Activated CD4-positive, alpha-beta T cell treated with anti-CD3 and anti-CD28 coated beads, Interleukin-2, amount 10 ng/mL, durations not matched to agents 7 days and 5 days (primary cell): ENCODE measurements at regions not wholly inside any gene's neighbourhood (a gene's known extent, or its start where the extent isn't known, plus 50 kb on each side); places are given as distances from the start of the nearest gene placed in this dataset.
"Not testable (repeated sequence)": the region's sequence is repeated elsewhere in the genome, so short reads cannot be mapped to it uniquely, and the experiment has no call there.

Source experiments
- CTCF ChIA-PET: fragments of 350-600 bp; sonication (Branson Sonifier 250); formaldehyde crosslinking; loops from one replicate; lab custom pipeline; 2021; ENCODE audit warnings: antibody characterized with exemption; lab: Charles Lee
- POLR2A ChIA-PET: fragments of 350-600 bp; sonication (Branson Sonifier 250); formaldehyde crosslinking; loops from one replicate; lab custom pipeline; 2021; ENCODE audit warnings: antibody characterized with exemption; lab: Charles Lee
- DNase-seq: peaks from one replicate; pipeline ENCODE4 v3.0.0-alpha.2; 2020
- H3K27ac Mint-ChIP-seq: one replicate; pipeline ENCODE4 v1.8.0; 2021; ENCODE audit warnings: mild to moderate bottlenecking, moderate library complexity, mixed read lengths
- H3K27me3 Mint-ChIP-seq: one replicate; pipeline ENCODE4 v1.8.0; 2021; ENCODE audit warnings: mixed read lengths
- H3K36me3 Mint-ChIP-seq: one replicate; pipeline ENCODE4 v1.8.0; 2021; ENCODE audit warnings: low read depth, mixed read lengths
- H3K4me1 Mint-ChIP-seq: one replicate; pipeline ENCODE4 v1.8.0; 2021; ENCODE audit warnings: mixed read lengths
- H3K4me3 Mint-ChIP-seq: one replicate; pipeline ENCODE4 v1.8.0; 2021; ENCODE audit warnings: mild to moderate bottlenecking, moderate library complexity, mixed read lengths
- H3K9me3 Mint-ChIP-seq: one replicate; pipeline ENCODE4 v1.8.0; 2021; ENCODE audit warnings: mixed read lengths

DNA sequence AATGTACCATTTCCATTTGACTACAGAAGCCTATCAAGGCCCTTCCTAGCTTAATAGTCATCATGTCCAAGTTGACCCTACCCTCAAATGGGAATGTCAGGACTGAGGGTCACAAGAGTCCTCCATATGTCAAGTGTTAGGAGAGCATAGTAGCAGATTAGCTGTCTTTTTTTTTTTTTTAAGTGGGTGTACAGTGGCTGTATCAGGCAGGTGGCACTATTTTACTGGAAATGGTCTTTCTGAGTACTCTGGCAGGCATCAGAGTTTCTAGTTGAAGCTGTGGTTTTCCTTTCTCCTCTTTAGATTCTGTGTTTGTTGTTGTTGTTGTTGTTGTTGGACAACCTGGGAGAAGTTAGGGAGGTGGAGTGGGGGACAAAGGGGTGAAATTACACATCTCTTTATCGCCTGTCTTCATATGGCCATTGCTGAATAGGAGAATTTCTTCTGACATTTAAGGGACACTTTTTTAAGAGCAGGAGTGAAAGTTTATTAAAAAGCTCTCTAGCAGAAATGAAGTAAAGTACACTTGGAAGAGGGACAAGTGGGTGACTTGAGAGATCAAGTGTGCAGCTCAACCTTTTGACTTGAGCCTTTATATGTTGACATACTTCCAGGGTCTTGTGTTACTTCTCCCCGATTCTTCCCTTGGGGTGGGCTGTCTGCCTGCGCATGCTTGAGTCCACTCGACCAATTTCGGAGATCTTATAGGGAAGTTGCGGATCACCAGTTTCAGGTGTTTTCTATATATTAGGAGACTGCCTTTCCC, 104.1 kb upstream of the FOXP2 start:
- no peak for DNase-seq
- H3K9me3 Mint-ChIP-seq, result no peaks in the 10 kb centered on the region
- no peak overlapping the region for H3K27ac Mint-ChIP-seq
- no peak overlapping the region for H3K4me3 Mint-ChIP-seq
- ChIA-PET POLR2A (no interaction called here), CTCF (no interaction called here)
- no peaks in the 10 kb centered on the region for H3K36me3 Mint-ChIP-seq
- H3K27me3 Mint-ChIP-seq, result no peaks in the 10 kb centered on the region
- no peaks in the 10 kb centered on the region for H3K4me1 Mint-ChIP-seq

DNA sequence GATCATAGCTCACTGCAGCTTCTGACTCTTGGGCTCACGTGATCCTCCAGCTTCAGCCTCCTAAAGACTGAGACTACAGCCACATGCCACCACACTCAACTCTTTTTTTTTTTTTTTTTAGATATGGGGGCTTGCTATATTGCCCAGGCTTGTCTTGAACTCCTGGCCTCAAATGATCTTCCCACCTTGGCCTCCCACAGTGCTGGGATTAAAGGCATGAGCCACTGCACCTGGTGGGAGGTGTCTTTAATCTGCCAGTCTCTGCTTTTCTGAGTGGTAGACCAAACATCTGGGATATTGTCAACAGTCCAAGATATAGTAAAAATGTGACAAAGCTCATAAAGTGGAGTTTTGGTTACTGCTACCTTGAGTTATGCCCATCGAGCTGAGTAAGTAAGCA, 104.9 kb upstream of the FOXP2 start:
- Mint-ChIP-seq H3K36me3 (no peaks in the 10 kb centered on the region), H3K27ac (no peak overlapping the region), H3K4me1 (no peaks in the 10 kb centered on the region), H3K27me3 (no peaks in the 10 kb centered on the region), H3K9me3 (no peaks in the 10 kb centered on the region), H3K4me3 (no peak overlapping the region)
- DNase-seq, result no peak
- ChIA-PET POLR2A (no interaction called here), CTCF (interaction anchor here (0.6 to 0.7 kb wide), 2 partner anchors 150 to 866 kb away, joined by 3 read pairs; no protein-coding TSS in a partner anchor)

GRCh38 chr7:114303301-114303700, 111.3 kb upstream of the FOXP2 start:
- no peak overlapping the region for H3K4me3 Mint-ChIP-seq
- H3K4me1 Mint-ChIP-seq, result no peaks in the 10 kb centered on the region
- H3K36me3 Mint-ChIP-seq, result no peaks in the 10 kb centered on the region
- no peak for DNase-seq
- no peaks in the 10 kb centered on the region for H3K9me3 Mint-ChIP-seq
- CTCF ChIA-PET, result no interaction called here
- H3K27me3 Mint-ChIP-seq, result no peaks in the 10 kb centered on the region
- no peak overlapping the region for H3K27ac Mint-ChIP-seq
- POLR2A ChIA-PET, result no interaction called here

DNA sequence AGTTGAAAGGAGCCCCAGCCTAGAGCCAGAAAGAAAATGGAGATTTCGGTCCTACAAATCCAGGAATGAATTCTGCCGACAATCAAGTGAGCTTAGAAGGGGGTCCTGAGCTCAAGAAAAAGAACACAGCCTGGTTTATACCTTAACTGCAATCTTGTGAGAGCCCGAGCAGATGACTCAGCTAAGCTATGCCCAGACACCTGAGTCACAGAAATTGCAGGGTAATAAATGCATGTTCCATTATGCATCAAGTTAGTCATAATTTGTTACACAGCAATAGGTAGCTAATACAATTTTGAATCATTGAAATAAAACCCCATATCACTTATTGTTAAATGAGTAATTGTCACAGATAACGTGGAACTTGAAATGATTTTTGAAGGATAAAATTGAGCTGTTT, 111.8 kb upstream of the FOXP2 start:
- ChIA-PET POLR2A (no interaction called here), CTCF (no interaction called here)
- H3K27me3 Mint-ChIP-seq, result no peaks in the 10 kb centered on the region
- DNase-seq, result no peak
- no peaks in the 10 kb centered on the region for H3K36me3 Mint-ChIP-seq
- H3K4me1 Mint-ChIP-seq, result no peaks in the 10 kb centered on the region
- no peaks in the 10 kb centered on the region for H3K9me3 Mint-ChIP-seq
- H3K27ac Mint-ChIP-seq, result no peak overlapping the region
- H3K4me3 Mint-ChIP-seq, result no peak overlapping the region

- ChIA-PET CTCF (interaction anchor here (0.6 kb wide), 1 partner anchor 303 kb away, joined by 3 read pairs; no protein-coding TSS in a partner anchor), POLR2A (no interaction called here)
- H3K36me3 Mint-ChIP-seq, result no peaks in the 10 kb centered on the region
- H3K27ac Mint-ChIP-seq, result no peak overlapping the region
- no peaks in the 10 kb centered on the region for H3K27me3 Mint-ChIP-seq
- H3K9me3 Mint-ChIP-seq, result no peaks in the 10 kb centered on the region
- no peaks in the 10 kb centered on the region for H3K4me1 Mint-ChIP-seq
- no peak overlapping the region for H3K4me3 Mint-ChIP-seq
- no peak for DNase-seq
Measured at GRCh38 chr7:114298011-114298410, 116.6 kb upstream of the FOXP2 start.

DNA sequence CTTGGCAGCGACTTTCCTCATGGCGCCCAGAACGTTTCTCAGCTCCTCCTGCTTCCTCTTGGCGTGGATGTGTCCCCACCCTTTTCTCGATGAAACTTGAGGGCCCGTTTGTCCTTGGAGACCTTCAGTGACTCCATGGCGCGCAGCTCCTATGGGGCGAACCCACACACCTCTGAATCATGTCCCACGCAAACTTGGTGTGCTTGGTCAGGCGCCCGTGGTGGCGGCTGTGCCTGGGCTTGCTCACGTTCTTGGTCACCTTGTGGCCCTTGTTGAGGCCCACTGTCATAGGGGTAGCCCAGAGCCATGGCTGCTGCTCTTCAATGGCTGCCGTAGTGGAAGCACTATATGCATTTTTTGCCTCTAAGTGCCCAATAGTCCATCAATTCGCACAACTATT, 117.5 kb upstream of the FOXP2 start:
- Mint-ChIP-seq H3K4me1 (no peaks in the 10 kb centered on the region), H3K9me3 (no peaks in the 10 kb centered on the region), H3K27ac (no peak overlapping the region), H3K4me3 (no peak overlapping the region), H3K36me3 (no peaks in the 10 kb centered on the region), H3K27me3 (no peaks in the 10 kb centered on the region)
- ChIA-PET CTCF (no interaction called here), POLR2A (no interaction called here)
- DNase-seq, result no peak

GRCh38 chr7:114295522-114295921, 119.1 kb upstream of the FOXP2 start:
- no peak overlapping the region for H3K4me3 Mint-ChIP-seq
- DNase-seq, result no peak
- no peaks in the 10 kb centered on the region for H3K27me3 Mint-ChIP-seq
- H3K9me3 Mint-ChIP-seq, result no peaks in the 10 kb centered on the region
- ChIA-PET POLR2A (no interaction called here), CTCF (no interaction called here)
- no peaks in the 10 kb centered on the region for H3K36me3 Mint-ChIP-seq
- no peaks in the 10 kb centered on the region for H3K4me1 Mint-ChIP-seq
- no peak overlapping the region for H3K27ac Mint-ChIP-seq

DNA sequence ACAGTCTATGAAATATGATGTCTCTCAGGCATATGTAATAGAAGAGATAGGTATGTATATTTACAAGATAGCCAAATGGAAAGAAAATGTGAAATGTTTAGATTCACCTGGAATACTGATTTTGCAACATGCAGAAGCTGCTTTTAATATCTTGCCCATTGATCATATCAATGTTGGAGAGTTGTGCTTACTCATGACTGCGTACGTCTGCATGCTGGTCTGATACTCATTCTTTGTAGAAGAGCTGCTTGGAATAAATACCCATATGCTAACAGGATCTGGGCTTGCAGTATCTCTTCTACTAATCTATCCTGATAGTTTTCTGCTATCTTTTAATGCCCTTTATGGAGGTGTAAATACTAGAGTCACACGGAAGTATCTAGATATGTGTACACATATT, 120.6 kb upstream of the FOXP2 start:
- H3K36me3 Mint-ChIP-seq, result no peaks in the 10 kb centered on the region
- DNase-seq, result no peak
- H3K4me3 Mint-ChIP-seq, result no peak overlapping the region
- no peak overlapping the region for H3K27ac Mint-ChIP-seq
- H3K9me3 Mint-ChIP-seq, result no peaks in the 10 kb centered on the region
- H3K4me1 Mint-ChIP-seq, result no peaks in the 10 kb centered on the region
- no peaks in the 10 kb centered on the region for H3K27me3 Mint-ChIP-seq
- CTCF ChIA-PET, result no interaction called here
- POLR2A ChIA-PET, result no interaction called here

GRCh38 chr7:114293289-114294012, 121.2 kb upstream of the FOXP2 start:
- no peaks in the 10 kb centered on the region for H3K36me3 Mint-ChIP-seq
- no peak overlapping the region for H3K27ac Mint-ChIP-seq
- DNase-seq, result no peak
- POLR2A ChIA-PET, result no interaction called here
- no peak overlapping the region for H3K4me3 Mint-ChIP-seq
- CTCF ChIA-PET, result no interaction called here
- no peaks in the 10 kb centered on the region for H3K27me3 Mint-ChIP-seq
- H3K4me1 Mint-ChIP-seq, result no peaks in the 10 kb centered on the region
- H3K9me3 Mint-ChIP-seq, result no peaks in the 10 kb centered on the region

DNA sequence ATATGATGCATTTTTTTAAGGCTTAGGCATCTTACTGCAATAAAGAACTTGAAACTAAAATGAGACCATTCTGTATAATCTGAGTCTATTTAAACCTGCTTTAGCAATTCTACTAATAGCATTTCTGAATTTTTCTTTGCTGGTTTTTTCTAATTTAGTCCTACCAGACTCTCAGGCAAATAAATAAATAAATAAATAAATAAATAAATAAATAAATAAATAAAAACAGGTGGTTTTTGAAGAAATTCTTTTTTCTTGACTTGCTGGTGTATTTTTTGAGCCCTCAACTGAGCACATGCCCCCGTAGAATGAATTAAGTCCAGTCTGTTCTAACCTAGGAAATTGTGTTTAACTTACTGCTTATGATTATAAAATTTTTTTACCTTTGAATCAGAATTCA, 134.7 kb upstream of the FOXP2 start:
- Mint-ChIP-seq H3K9me3 (peaks cover 3% of the 10 kb centered on the region), H3K4me1 (no peaks in the 10 kb centered on the region), H3K36me3 (no peaks in the 10 kb centered on the region), H3K27ac (no peak overlapping the region), H3K27me3 (no peaks in the 10 kb centered on the region), H3K4me3 (no peak overlapping the region)
- CTCF ChIA-PET, result no interaction called here
- DNase-seq, result no peak
- POLR2A ChIA-PET, result no interaction called here

GRCh38 chr7:114273218-114273617, 141.4 kb upstream of the FOXP2 start:
- H3K27ac Mint-ChIP-seq, result no peak overlapping the region
- ChIA-PET CTCF (no interaction called here), POLR2A (no interaction called here)
- H3K4me1 Mint-ChIP-seq, result no peaks in the 10 kb centered on the region
- no peaks in the 10 kb centered on the region for H3K36me3 Mint-ChIP-seq
- H3K27me3 Mint-ChIP-seq, result no peaks in the 10 kb centered on the region
- no peak overlapping the region for H3K4me3 Mint-ChIP-seq
- no peak for DNase-seq
- peaks cover 3% of the 10 kb centered on the region for H3K9me3 Mint-ChIP-seq

DNA sequence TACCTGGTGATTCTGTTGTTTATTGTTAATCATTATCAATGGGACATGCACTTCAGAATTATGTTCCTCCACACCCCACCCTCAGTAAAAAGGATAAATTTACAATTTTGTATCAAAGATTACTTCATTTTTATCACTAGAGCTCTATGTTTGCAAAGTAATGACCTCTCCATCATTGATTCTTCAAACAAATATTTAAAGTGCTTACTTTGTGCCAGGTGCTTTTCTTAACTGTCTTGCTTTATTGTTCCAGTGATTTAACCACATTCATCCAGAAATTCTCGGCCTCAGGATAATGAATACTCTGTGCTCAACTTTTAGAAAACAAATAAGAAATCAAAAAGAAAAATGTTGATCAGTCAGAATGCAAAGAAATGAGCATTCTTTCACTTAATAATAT, 144.9 kb upstream of the FOXP2 start:
- Mint-ChIP-seq H3K4me3 (no peak overlapping the region), H3K36me3 (no peaks in the 10 kb centered on the region), H3K27me3 (no peaks in the 10 kb centered on the region), H3K9me3 (no peaks in the 10 kb centered on the region), H3K27ac (no peak overlapping the region), H3K4me1 (no peaks in the 10 kb centered on the region)
- ChIA-PET CTCF (no interaction called here), POLR2A (no interaction called here)
- DNase-seq, result no peak

GRCh38 chr7:114267550-114267949, 147.1 kb upstream of the FOXP2 start:
- CTCF ChIA-PET, H3K36me3 Mint-ChIP-seq, H3K27me3 Mint-ChIP-seq, H3K4me3 Mint-ChIP-seq, H3K4me1 Mint-ChIP-seq, H3K27ac Mint-ChIP-seq, POLR2A ChIA-PET, H3K9me3 Mint-ChIP-seq, DNase-seq: not testable (repeated sequence)
